ENCODE measurements at regions not wholly inside any gene's neighbourhood (a gene's known extent, or its start where the extent isn't known, plus 50 kb on each side); places are given as distances from the start of the nearest gene placed in this dataset.

GRCh38 chr5:106241409-106241808 lies 1429.3 kb downstream of the EFNA5 start:
- DNase-seq (ENCODE audit: low read depth): no peak
- in situ Hi-C loops (cut with HindIII; ENCODE audit: low sequenced_read_pairs): no loop called here
- TF ChIP-seq CTCF (IDR thresholded peaks at IDR 0.05; ENCODE audit: low read depth, low read length, missing control alignments): no peak
- H3K4me3 ChIP-seq (ENCODE audit: low read depth, low read length): no peak overlapping the region

GRCh38 chr5:106205916-106206571 lies 1464.7 kb downstream of the EFNA5 start:
- no peak for DNase-seq (ENCODE audit: low read depth)
- no peak for TF ChIP-seq CTCF (IDR thresholded peaks at IDR 0.05; ENCODE audit: low read depth, low read length, missing control alignments)
- H3K4me3 ChIP-seq (ENCODE audit: low read depth, low read length): no peak overlapping the region
- in situ Hi-C loops (cut with HindIII; ENCODE audit: low sequenced_read_pairs): no loop called here

- no peak overlapping the region for H3K4me3 ChIP-seq (ENCODE audit: low read depth, low read length)
- TF ChIP-seq CTCF (IDR thresholded peaks at IDR 0.05; ENCODE audit: low read depth, low read length, missing control alignments): no peak
- in situ Hi-C loops (cut with HindIII; ENCODE audit: low sequenced_read_pairs): no loop called here
- DNase-seq (ENCODE audit: low read depth): no peak
Observed at GRCh38 chr5:106202035-106202434, 1468.7 kb downstream of the EFNA5 start.

GRCh38 chr5:106200971-106201370 lies 1469.8 kb downstream of the EFNA5 start:
- in situ Hi-C loops (cut with HindIII; ENCODE audit: low sequenced_read_pairs): no loop called here
- no peak overlapping the region for H3K4me3 ChIP-seq (ENCODE audit: low read depth, low read length)
- no peak for DNase-seq (ENCODE audit: low read depth)
- TF ChIP-seq CTCF (IDR thresholded peaks at IDR 0.05; ENCODE audit: low read depth, low read length, missing control alignments): no peak

- in situ Hi-C loops (cut with HindIII; ENCODE audit: low sequenced_read_pairs): no loop called here
- no peak for TF ChIP-seq CTCF (IDR thresholded peaks at IDR 0.05; ENCODE audit: low read depth, low read length, missing control alignments)
- H3K4me3 ChIP-seq (ENCODE audit: low read depth, low read length): no peak overlapping the region
- DNase-seq (ENCODE audit: low read depth): no peak
Observed at GRCh38 chr5:106195679-106196474, 1474.9 kb downstream of the EFNA5 start.

GRCh38 chr5:106189121-106189809 lies 1481.5 kb downstream of the EFNA5 start:
- no peak for DNase-seq (ENCODE audit: low read depth)
- no peak for TF ChIP-seq CTCF (IDR thresholded peaks at IDR 0.05; ENCODE audit: low read depth, low read length, missing control alignments)
- in situ Hi-C loops (cut with HindIII; ENCODE audit: low sequenced_read_pairs): no loop called here
- no peak overlapping the region for H3K4me3 ChIP-seq (ENCODE audit: low read depth, low read length)
